CD4-positive, alpha-beta T cell treated with Interferon alpha-2 for 1 hour (primary cell): ENCODE measurements at regions not wholly inside any gene's neighbourhood (a gene's known extent, or its start where the extent isn't known, plus 50 kb on each side); places are given as distances from the start of the nearest gene placed in this dataset.
"Not testable (repeated sequence)": the region's sequence is repeated elsewhere in the genome, so short reads cannot be mapped to it uniquely, and the experiment has no call there.

Source experiments
- DNase-seq, 2 donors: peaks; one replicate each; pipeline ENCODE4 v3.0.0-alpha.2; 2020 to 2022

DNA sequence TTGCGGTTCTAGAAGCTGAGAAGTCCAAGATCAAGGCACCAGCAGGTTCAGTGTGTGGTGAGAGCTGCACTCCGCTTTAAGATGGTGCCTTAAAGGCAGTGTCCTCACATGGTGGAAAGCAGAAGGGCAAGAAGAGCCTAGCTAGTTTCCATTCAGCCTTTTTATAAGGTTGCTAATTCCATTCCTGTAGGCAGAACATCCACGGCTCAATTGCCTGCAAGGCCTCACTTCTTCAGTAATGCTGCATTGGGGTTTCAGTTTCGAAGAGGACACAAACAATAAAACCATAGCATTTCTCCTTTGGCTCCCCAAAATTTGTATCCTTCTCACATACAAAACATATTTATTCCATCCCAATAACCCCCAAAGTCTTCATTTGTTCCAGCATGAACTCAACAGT lies 109.5 kb upstream of the KCND2 start:
- DNase-seq = no peak

DNA sequence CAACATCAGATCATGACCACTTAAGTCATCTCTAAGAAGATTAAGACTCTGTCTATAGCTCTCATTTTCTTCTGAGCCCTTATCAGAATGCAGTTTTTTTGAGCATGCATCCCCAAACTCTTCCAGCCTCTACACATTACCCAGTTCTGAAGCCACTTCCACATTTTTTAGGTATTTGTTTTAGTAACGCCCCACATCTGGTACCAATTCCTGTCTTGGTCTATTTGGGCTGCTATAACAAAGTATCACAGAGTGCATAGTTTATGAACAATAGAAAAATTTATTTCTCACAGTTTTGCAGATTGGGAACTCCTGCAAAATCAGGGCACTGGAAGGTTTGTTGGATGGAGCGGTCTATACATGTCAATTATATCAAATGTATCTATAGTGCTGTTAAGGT lies 107.7 kb upstream of the KCND2 start:
- no peak for DNase-seq

DNA sequence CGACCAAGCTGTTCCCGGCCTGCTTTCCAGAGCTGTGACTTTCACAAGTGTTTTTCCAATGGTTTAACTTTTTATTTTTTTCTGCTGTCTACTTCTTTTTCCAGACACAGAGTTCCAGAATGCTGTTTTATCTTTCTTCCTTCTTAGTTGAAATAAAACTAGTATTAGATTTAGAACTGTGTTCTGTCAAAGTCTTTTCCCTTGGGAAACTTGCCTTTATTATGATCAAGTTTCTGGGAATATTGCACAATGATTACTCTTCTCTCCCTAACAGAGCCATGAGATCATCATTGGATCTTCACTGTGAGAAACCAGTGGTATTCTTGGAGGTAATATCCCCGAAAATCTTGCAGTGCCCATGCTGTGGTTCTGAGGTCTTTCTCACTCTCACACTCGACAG lies 104.9 kb upstream of the KCND2 start:
- no peak for DNase-seq

DNA sequence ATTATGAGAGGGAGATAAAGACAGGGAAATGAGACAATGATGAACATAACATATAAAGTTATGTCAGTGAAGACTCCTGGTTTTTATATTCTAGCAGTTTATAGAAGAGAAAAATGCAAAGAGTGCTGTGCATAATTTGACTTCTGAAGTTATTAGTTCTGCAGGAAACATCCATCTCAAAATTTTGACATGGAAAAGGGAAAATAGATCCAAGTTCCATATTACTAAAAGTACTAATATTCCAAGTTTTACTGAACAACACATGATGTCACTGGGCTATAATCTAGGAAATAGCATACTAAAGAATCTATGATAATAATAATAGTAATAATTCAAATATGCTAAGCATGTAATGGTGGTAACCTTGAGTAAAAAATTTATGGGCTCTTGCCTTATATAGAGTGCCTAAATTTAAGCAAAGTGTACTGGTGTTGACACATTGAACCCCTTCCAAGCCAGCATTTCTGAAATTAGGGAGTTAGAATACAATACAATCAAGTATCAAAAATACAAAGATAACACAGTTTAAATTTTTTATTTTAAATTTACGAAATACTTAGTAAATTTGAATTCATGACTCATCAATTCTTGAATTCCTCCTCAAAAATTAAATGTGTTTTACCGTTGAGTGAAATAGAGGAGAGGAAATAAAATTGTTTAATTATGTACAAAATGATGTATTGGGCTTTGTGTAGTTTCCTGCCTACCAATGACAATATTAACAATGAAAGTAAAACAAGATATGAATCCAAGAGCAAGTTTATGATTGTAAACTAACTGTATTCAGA lies 102.8 kb upstream of the KCND2 start:
- no peak for DNase-seq

DNA sequence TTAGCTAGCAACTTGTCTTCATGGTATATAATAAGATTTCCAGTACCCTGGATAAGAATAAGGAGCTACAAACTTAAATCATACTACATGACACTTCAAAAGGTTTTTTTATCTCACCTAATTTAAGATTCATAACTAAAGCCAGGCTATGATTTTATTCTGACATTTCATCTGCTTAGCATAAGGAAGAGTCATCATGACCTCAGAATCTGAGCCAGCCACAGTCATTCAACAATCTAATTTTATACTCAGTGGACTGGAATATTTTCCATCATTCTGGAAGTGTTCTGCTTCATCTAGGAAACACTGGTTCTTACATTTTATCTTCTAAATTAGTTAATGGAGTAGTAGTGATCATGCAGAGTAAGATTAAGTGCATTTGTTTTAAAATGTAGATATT lies 102.1 kb upstream of the KCND2 start:
- DNase-seq = no peak

DNA sequence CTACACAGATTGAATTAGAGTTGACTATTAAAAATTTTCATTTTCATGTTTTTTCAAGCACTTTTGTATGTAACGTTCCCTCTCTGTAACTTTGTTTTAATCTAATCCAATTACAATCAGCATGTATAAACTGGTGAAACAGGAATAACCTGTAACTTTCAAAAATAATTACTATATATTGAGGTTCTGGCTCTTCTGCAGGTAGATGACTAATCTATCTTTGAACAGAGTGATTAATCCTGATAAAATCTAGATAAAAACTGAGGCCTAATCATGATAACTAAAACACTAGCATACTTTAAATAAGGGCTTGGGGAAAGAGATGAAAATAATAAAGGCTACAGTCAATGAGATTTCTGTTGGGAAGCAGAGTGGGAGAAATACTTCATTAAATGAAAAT lies 101.6 kb upstream of the KCND2 start:
- no peak for DNase-seq

DNA sequence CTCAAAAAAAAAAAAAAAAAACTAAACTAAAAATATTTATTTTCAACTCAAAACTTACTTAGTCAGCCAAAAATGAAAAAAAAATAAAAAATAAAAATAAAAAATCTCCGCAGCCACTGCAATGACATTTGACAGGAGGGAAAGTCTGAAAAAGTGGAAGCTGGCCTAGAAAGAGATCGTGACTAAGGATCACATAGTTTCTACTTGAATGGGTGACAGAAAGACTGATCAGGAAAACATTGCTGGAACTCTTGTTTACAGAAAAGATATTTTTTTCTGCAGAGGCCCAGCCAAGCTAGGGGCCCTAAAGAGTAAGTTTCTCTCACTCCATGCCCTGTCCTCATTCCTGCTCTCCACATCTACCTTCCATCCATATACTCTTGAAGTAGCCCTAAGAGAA lies 92.8 kb upstream of the KCND2 start:
- DNase-seq = no peak

DNA sequence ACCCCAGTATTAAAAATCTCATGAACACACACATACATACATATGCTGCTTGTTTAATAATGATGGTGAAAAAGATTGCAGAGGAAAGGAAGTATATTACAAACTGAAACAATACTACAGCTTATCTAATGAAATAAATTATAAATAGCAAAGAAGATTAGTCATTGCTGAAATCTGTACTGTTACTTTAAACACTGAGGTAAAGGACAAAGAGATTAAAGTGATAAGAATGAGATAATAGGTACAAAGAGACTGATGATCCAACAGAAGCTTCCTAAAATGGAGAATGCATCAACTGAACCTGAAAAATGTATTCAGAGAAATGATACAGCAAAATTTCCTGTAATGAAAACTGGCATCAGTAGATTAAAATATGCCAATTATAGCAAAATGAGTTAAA lies 91.5 kb upstream of the KCND2 start:
- no peak for DNase-seq

DNA sequence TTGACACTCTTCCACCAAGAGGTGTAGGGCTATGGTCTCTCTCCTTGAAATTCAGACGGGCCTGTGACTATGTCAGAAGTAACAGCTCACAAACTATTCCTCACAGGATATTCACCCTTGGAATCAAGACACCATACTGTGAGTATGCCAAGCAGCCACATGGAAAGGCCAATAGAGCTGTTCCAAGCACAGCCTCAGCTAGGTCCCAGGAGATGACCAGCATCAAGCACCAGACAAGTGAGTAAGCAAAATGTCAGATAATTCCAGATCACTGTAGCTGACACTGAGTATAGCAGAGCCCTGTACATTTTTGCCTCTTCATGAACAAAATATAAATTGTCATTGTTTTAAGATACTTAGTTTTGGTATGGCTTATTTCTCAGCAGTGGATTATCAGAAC lies 88.1 kb upstream of the KCND2 start:
- DNase-seq = no peak

DNA sequence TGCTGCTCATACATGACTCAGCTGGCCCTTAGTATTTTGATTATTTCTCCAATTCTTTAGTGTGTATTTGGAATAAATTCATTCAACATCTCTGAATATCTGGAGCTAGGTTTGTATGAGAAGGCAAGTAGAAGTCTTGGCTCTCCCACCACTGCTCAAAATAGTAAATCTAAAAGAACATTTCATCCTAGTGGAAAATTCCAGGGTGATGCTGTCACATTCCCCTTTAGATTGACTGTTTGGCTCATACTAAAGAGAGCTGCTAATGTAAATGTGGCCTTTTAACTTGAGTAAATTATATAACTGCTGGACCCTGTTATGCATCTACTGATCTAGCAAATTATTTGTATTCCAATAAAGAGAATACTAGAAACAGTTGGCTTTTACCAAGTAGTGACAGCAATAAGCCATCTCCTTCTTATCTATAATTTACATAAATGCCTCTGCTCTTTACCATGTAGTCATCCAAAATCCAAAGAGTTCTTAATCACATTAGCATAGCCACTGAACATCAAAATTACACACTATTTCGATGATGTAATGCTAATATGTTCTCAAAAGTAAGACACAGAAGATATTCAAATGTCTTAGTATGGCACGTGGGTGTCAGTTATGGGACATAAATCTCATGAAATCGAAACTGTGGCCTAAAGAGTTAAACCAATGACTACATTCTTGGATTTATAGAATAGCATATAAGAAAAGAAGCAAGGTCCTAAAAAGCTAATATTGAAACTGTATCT lies 86.9 kb upstream of the KCND2 start:
- DNase-seq = no peak

DNA sequence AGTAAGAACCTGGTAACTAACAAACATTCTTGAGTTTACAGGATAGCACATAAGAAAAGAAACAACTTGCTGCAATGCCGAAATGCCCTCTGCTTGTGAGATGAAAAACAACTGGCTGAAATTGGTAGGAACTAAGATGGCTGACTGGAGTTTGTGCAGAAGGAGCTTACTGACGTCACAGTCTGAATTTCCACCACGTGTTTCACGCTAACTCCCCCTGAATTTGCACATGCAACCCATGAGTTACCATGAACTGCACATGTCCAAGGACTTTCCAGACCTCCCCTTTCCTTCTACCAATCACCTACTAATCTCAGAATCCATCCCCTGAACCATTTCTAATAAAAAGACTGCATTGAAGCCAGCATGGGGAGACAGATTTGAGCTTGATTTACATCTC lies 86.3 kb upstream of the KCND2 start:
- DNase-seq = no peak

DNA sequence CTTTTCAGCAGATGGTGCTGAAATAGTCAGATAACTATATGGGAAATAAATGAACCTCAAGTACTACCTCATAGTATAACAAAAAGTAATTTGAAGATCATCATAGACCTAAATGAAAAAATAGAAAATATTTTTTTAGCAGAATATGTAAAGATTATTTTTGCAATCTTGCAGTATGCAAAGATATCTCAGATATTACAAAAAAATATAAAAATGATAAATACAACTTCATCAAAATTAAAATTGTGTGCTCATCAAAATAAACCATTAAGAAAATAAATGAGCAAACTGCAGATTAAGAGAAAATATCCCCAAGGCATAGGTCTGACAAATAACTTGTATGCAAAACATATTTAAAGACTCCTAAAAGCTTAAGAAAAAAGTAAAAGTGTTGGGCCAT lies 83.4 kb upstream of the KCND2 start:
- DNase-seq = no peak

DNA sequence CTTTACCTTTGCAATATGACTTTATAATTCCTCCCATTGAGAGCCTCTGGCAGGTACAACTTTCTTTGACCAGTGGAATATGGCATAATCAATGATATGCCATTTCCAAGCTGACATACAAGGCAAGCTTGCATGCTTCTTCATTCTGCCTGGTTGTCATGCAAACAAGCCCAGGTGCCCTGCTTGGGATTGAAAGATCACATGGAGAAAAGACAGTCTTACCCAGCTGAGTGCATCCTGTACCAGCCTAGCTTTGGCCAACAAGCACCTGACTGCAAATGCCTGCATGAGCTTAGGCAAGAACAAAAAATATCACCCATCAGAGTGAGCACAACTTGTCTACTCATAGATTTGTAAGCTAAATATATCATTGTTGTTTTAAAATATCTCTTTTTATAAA lies 82.9 kb upstream of the KCND2 start:
- no peak for DNase-seq

DNA sequence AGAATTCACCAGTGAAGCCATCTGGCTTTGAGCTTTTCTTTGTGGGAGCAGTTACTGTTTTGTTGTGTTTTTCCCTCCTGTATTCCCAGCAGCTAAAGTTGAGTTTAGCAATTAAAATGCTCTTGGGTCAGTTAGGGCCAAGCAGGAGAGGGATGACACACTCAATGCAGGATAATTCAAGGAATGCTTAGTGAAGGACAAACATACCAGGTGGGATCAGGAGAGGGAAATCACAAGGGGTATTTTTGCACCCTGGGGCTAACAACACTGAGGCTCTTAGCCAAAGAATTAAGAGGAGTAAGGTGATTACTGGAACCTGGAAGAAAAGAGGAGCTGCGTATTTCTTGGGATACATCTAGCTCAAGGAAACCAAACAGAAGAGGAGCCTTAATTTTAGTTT lies 82.4 kb upstream of the KCND2 start:
- DNase-seq = no peak

DNA sequence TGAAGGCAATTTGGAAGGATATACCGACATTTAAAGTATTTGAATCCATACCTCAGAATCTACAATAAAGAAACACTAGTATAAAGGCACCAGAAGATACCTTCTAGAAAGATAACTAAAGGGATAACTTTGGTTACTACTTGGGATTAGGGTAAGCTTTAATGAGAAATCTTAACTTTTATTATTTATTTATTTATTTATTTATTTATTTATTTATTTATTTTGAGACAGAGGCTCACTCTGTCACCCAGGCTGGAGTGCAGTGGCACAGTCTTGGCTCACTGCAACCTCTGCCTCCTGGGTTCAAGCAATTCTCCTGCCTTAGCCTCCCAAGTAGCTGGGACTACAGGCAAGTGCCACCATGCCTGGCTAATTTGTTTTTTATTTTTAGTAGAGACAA lies 81.6 kb upstream of the KCND2 start:
- DNase-seq = not testable (repeated sequence)

DNA sequence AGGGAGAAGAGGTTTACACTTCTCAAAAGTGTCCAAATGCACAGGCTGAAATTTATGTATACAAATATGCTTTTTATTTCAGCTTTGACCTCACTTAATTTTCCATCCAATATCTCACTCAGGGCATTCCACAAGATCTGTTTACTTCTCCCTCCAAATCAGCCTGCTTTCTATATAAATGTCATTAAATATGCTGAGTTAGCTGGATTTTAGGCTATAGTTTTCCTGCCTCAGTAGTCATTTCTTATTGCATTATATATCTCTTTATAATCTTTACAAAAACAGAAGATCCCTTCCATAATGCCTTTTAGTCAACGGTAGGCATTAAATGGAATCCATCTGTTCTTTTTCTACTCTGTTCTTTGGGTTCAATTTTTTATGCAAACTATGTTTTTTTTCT lies 71.7 kb upstream of the KCND2 start:
- DNase-seq = no peak

DNA sequence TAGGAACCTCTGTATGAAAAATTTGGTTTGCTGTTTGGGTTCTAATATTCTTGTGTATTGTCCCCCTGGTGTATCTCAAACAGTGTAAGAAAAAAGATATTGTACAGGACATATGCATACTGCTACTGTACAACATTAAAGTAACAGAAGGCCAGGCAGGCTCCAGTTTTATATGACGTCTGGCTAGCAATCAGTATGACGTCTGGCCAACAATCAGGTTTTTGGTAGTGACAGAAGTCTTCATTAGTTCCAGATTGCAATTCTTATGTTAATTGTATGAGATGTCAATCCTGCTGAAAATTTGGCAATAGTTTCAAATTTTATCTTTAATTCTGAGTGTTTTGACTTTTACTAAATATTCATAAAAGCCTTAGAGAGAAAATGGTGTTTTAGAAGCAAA lies 67.9 kb upstream of the KCND2 start:
- DNase-seq = no peak

DNA sequence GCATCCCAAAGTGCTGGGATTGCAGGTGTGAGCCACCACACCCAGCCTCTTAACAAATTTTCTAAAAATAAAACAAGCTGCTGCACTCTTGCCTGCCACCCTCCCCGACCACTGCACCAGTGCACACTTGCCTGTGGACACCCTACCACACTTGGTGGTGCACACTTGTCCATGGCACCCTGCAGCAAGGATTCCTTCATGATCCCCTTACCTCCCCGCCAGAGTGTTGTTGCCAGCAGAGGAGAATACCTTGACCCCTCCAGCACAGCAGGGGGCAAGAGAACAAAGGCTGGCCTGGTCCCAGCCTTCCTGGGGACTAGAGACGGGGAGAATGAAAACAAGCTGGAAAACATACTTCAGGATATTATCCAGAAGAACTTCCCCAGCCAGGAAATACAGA lies 65.9 kb upstream of the KCND2 start:
- no peak for DNase-seq

DNA sequence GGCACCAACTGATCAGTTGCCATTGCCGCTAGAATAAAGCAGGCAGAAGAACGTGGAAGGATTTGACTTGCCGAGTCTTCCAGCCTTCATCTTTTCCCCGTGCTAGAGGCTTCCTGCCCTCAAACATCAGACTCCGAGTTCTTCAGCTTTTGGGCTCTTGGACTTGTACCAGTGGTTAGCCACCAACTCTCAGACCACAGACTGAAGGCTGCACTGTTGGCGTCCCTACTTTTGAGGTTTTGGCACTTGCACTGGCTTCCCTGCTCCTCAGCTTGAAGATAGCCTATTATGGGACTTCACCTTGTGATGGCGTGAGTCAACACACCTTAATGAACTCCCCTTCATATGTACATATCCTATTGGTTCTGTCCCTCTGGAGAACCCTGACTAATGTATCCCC lies 57.3 kb upstream of the KCND2 start:
- no peak for DNase-seq

DNA sequence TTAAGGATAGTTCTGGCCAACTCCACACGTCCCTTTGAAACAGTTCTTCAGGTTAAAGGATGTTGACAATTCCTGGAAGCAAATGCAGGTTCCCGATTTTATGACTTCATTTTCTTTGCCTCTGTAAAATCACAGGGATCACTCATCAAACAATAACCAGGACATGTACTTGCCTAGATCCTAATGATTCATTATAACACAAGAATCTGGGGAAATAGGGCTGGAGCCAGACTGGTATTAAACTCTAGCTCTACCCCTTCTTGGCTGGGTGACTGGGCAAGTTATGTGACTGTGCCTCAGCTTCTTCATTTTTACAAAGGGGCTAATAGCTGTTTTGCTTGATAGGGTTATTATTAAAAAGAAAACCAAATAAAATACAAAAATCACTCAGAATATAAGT lies 56.0 kb upstream of the KCND2 start:
- DNase-seq = no peak

DNA sequence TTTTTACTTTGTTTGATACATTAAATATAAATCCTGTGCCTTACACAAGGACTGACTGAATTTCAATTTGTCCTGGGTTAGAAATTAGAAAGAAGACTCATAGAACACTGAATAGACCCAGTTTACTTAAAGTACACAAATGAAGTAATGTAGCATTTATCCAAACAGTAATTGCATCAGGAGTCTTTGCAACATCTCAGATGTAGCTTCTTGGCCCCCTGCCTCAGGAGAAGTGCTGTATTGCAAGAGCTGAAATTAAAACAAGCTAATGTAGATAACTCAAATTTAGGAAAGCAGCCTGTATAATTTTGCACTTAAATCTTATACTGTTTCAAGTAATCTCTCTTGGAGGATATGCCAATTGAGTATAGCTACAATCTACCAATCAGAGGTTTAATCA lies 54.3 kb upstream of the KCND2 start:
- no peak for DNase-seq

DNA sequence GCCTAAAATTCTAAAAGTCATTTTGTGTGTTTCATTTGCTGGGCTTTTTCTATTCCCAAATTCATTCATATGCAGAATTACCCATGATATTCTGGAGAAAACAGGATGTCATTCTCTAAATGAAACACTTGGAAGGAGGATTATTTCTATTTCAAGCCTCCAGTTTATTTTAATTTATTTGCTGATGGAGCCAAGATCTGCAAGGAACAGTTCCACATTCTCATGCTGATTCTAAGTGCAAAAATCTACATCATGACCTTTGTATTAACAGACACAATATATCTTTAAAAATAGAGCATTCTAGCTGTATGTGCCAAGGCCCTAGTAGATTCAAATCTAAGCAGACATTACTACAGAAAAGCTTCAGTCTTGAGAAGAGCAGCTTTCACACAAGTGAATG lies 51.3 kb upstream of the KCND2 start:
- DNase-seq = no peak
